HG03469 (cell line): ENCODE measurements at regions not wholly inside any gene's neighbourhood (a gene's known extent, or its start where the extent isn't known, plus 50 kb on each side); places are given as distances from the start of the nearest gene placed in this dataset.
A peak's percentile ranks its signal among the peaks of the same experiment; 100 is the strongest.
"Not testable (repeated sequence)": the region's sequence is repeated elsewhere in the genome, so short reads cannot be mapped to it uniquely, and the experiment has no call there.

Source experiments
- ATAC-seq: cut with Tn5 transposase; IDR thresholded peaks from one replicate; pipeline ENCODE4 v1.9.1; 2021; ENCODE audit warnings: mild to moderate bottlenecking, moderate library complexity, moderate number of reproducible peaks; ENCODE audit not compliant: unreplicated experiment

- ATAC-seq = no peak
Observed at GRCh38 chr14:29982171-29982570, 54.5 kb upstream of the PRKD1 start.

- no peak for ATAC-seq
Observed at GRCh38 chr14:29982993-29983392, 55.3 kb upstream of the PRKD1 start.

- not testable (repeated sequence) for ATAC-seq
Observed at GRCh38 chr14:29990344-29990857, 62.8 kb upstream of the PRKD1 start.

- no peak for ATAC-seq
Observed at GRCh38 chr14:29990993-29991392, 63.3 kb upstream of the PRKD1 start.

- no peak for ATAC-seq
Observed at GRCh38 chr14:29993143-29993542, 65.5 kb upstream of the PRKD1 start.

GRCh38 chr14:29999013-29999539 lies 71.4 kb upstream of the PRKD1 start:
- ATAC-seq = no peak

GRCh38 chr14:30002859-30003258 lies 75.2 kb upstream of the PRKD1 start:
- no peak for ATAC-seq

- peak; percentile 76 for ATAC-seq
Observed at GRCh38 chr14:30005114-30005808, 77.6 kb upstream of the PRKD1 start.

GRCh38 chr14:30006695-30007094 lies 79.0 kb upstream of the PRKD1 start:
- no peak for ATAC-seq

- ATAC-seq = no peak
Observed at GRCh38 chr14:30015489-30015888, 87.8 kb upstream of the PRKD1 start.

GRCh38 chr14:30016002-30016401 lies 88.4 kb upstream of the PRKD1 start:
- no peak for ATAC-seq

- no peak for ATAC-seq
Observed at GRCh38 chr14:30017370-30017993, 89.8 kb upstream of the PRKD1 start.

GRCh38 chr14:30020271-30020670 lies 92.6 kb upstream of the PRKD1 start:
- ATAC-seq = no peak

- ATAC-seq = no peak
Observed at GRCh38 chr14:30020687-30021086, 93.0 kb upstream of the PRKD1 start.

- not testable (repeated sequence) for ATAC-seq
Observed at GRCh38 chr14:30023350-30023749, 95.7 kb upstream of the PRKD1 start.

- no peak for ATAC-seq
Observed at GRCh38 chr14:30034152-30034551, 106.5 kb upstream of the PRKD1 start.

GRCh38 chr14:30035361-30035760 lies 107.7 kb upstream of the PRKD1 start:
- ATAC-seq = no peak

GRCh38 chr14:30045720-30046119 lies 118.1 kb upstream of the PRKD1 start:
- no peak for ATAC-seq

- ATAC-seq = no peak
Observed at GRCh38 chr14:30053103-30053502, 125.5 kb upstream of the PRKD1 start.

- no peak for ATAC-seq
Observed at GRCh38 chr14:30054201-30054600, 126.6 kb upstream of the PRKD1 start.

GRCh38 chr14:30058401-30058800 lies 130.8 kb upstream of the PRKD1 start:
- ATAC-seq = no peak

GRCh38 chr14:30063746-30064145 lies 136.1 kb upstream of the PRKD1 start:
- ATAC-seq = no peak
